ENCODE measurements at regions not wholly inside any gene's neighbourhood (a gene's known extent, or its start where the extent isn't known, plus 50 kb on each side); places are given as distances from the start of the nearest gene placed in this dataset.

- TF ChIP-seq, protein P1, sequence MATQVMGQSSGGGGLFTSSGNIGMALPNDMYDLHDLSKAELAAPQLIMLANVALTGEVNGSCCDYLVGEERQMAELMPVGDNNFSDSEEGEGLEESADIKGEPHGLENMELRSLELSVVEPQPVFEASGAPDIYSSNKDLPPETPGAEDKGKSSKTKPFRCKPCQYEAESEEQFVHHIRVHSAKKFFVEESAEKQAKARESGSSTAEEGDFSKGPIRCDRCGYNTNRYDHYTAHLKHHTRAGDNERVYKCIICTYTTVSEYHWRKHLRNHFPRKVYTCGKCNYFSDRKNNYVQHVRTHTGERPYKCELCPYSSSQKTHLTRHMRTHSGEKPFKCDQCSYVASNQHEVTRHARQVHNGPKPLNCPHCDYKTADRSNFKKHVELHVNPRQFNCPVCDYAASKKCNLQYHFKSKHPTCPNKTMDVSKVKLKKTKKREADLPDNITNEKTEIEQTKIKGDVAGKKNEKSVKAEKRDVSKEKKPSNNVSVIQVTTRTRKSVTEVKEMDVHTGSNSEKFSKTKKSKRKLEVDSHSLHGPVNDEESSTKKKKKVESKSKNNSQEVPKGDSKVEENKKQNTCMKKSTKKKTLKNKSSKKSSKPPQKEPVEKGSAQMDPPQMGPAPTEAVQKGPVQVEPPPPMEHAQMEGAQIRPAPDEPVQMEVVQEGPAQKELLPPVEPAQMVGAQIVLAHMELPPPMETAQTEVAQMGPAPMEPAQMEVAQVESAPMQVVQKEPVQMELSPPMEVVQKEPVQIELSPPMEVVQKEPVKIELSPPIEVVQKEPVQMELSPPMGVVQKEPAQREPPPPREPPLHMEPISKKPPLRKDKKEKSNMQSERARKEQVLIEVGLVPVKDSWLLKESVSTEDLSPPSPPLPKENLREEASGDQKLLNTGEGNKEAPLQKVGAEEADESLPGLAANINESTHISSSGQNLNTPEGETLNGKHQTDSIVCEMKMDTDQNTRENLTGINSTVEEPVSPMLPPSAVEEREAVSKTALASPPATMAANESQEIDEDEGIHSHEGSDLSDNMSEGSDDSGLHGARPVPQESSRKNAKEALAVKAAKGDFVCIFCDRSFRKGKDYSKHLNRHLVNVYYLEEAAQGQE (IDR thresholded peaks at IDR 0.05; ENCODE audit: insufficient read depth in 1 of 2, low read depth in 2 of 2, low read length in 1 of 2) = no peak
- TF ChIP-seq CTCF (IDR thresholded peaks at IDR 0.05) = no peak
- no peak for TF ChIP-seq POLR2AphosphoS5 (IDR thresholded peaks at IDR 0.05; ENCODE audit: low read depth, low read length)
- TF ChIP-seq TCF7L2 (IDR thresholded peaks at IDR 0.05; ENCODE audit: low read depth, low read length) = no peak
Measured at GRCh38 chr6:21731411-21732031, 138.0 kb downstream of the SOX4 start.
